GM18909 (cell line): ENCODE measurements at regions not wholly inside any gene's neighbourhood (a gene's known extent, or its start where the extent isn't known, plus 50 kb on each side); places are given as distances from the start of the nearest gene placed in this dataset.
"Not testable (repeated sequence)": the region's sequence is repeated elsewhere in the genome, so short reads cannot be mapped to it uniquely, and the experiment has no call there.

ENCODE experiments used
- ATAC-seq: cut with Tn5 transposase; IDR thresholded peaks from one replicate; pipeline ENCODE4 v1.9.1; 2021; ENCODE audit warnings: mild to moderate bottlenecking; ENCODE audit not compliant: unreplicated experiment, poor library complexity

GRCh38 chr19:28333909-28334308 is 879.0 kb downstream of the UQCRFS1 start:
- ATAC-seq: no peak

GRCh38 chr19:28332886-28333285 is 880.1 kb downstream of the UQCRFS1 start:
- ATAC-seq: no peak

- ATAC-seq: no peak
Measured at GRCh38 chr19:28332351-28332750, 880.6 kb downstream of the UQCRFS1 start.

GRCh38 chr19:28331596-28331995 is 881.4 kb downstream of the UQCRFS1 start:
- no peak for ATAC-seq

GRCh38 chr19:28330831-28331230 is 882.1 kb downstream of the UQCRFS1 start:
- ATAC-seq: no peak

GRCh38 chr19:28329429-28329828 is 883.5 kb downstream of the UQCRFS1 start:
- ATAC-seq: no peak

GRCh38 chr19:28327905-28328304 is 885.0 kb downstream of the UQCRFS1 start:
- no peak for ATAC-seq

- no peak for ATAC-seq
Measured at GRCh38 chr19:28326746-28327145, 886.2 kb downstream of the UQCRFS1 start.

GRCh38 chr19:28324275-28325060 is 888.5 kb downstream of the UQCRFS1 start:
- ATAC-seq: no peak

- ATAC-seq: no peak
Measured at GRCh38 chr19:28322945-28323344, 890.0 kb downstream of the UQCRFS1 start.

- no peak for ATAC-seq
Measured at GRCh38 chr19:28322491-28322890, 890.5 kb downstream of the UQCRFS1 start.

GRCh38 chr19:28319918-28320317 is 893.0 kb downstream of the UQCRFS1 start:
- no peak for ATAC-seq

GRCh38 chr19:28319227-28319626 is 893.7 kb downstream of the UQCRFS1 start:
- no peak for ATAC-seq

- no peak for ATAC-seq
Measured at GRCh38 chr19:28318469-28319179, 894.3 kb downstream of the UQCRFS1 start.

- ATAC-seq: no peak
Measured at GRCh38 chr19:28316464-28316863, 896.5 kb downstream of the UQCRFS1 start.

- ATAC-seq: no peak
Measured at GRCh38 chr19:28314756-28315155, 898.2 kb downstream of the UQCRFS1 start.

- ATAC-seq: no peak
Measured at GRCh38 chr19:28314287-28314686, 898.7 kb downstream of the UQCRFS1 start.

- no peak for ATAC-seq
Measured at GRCh38 chr19:28313633-28314032, 899.3 kb downstream of the UQCRFS1 start.

GRCh38 chr19:28312269-28312668 is 900.7 kb downstream of the UQCRFS1 start:
- ATAC-seq: no peak

GRCh38 chr19:28310829-28311228 is 902.1 kb downstream of the UQCRFS1 start:
- ATAC-seq: not testable (repeated sequence)

GRCh38 chr19:28309070-28309469 is 903.9 kb downstream of the UQCRFS1 start:
- no peak for ATAC-seq

GRCh38 chr19:28307963-28308362 is 905.0 kb downstream of the UQCRFS1 start:
- no peak for ATAC-seq
